Femur (tissue), 1 donor: ENCODE measurements at regions not wholly inside any gene's neighbourhood (a gene's known extent, or its start where the extent isn't known, plus 50 kb on each side); places are given as distances from the start of the nearest gene placed in this dataset.

Experiments used
- DNase-seq: peaks from one replicate; pipeline ENCODE4 v3.0.0-alpha.2; 2017

DNA sequence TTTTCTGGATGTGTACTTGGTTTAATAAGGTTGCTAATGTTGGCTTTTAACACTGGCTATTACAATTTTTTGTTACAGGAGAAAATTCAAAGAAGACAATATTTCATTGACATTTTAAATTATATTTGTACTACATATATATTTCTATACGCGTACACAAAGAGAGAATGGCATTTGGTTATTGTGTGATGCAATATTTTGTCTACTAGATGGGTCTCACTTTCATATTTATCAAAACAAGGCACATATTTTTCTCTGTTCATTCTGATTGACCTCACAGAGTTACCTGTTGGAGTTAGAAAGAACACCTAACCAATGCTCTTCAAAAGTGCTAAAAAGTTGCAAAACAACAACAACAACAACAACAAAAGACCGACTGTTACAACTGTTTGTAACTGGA lies 50.2 kb upstream of the VGLL3 start:
- no peak for DNase-seq
